Uterus (tissue), 3 donors: ENCODE measurements at regions not wholly inside any gene's neighbourhood (a gene's known extent, or its start where the extent isn't known, plus 50 kb on each side); places are given as distances from the start of the nearest gene placed in this dataset.

Source experiments
- DNase-seq, 2 donors: peaks; one replicate each; pipeline ENCODE4 v3.0.0-alpha.2; 2019 to 2020
- H3K27ac ChIP-seq, 2 donors: fragments of 200-600 bp; sonication (generic); 1 replicate in 1 of 2; 2 replicates in 1 of 2; pipeline ENCODE4 v1.5.1; 2016 to 2018
- H3K27me3 ChIP-seq, 2 donors: fragments of 200-600 bp; sonication (generic); one replicate each; pipeline ENCODE4 v1.5.1; 2018 to 2019; ENCODE audit warnings: control low read depth in 1 of 2
- H3K36me3 ChIP-seq, 2 donors: fragments of 200-600 bp; sonication (generic); one replicate each; pipeline ENCODE4 v1.5.1; 2019; ENCODE audit warnings: control low read depth in 1 of 2
- H3K4me1 ChIP-seq, 2 donors: fragments of 200-600 bp; sonication (generic); one replicate each; pipeline ENCODE4 v1.5.1; 2018 to 2019; ENCODE audit warnings: control low read depth in 1 of 2
- H3K4me3 ChIP-seq, 2 donors: fragments of 200-600 bp; sonication (generic); 1 replicate in 1 of 2; 2 replicates in 1 of 2; pipeline ENCODE4 v1.5.1; 2018 to 2019; ENCODE audit warnings: mild to moderate bottlenecking in 1 of 2
- H3K9me3 ChIP-seq, 2 donors: fragments of 200-600 bp; sonication (generic); one replicate each; pipeline ENCODE4 v1.5.1; 2019; ENCODE audit warnings: control low read depth in 1 of 2
- POLR2A ChIP-seq, 2 donors: fragments of 450-650 bp; IDR thresholded peaks; one replicate each; pipeline ENCODE4 v1.6.1; 2016; ENCODE audit warnings: antibody characterized with exemption in 2 of 2, mild to moderate bottlenecking in 1 of 2, moderate library complexity in 1 of 2
- intact Hi-C: fragments of 100-400 bp; cut with DNase I; formaldehyde crosslinking; loops from one replicate; pipeline ENCODE4 v1.15.1; 2023; ENCODE audit warnings: low total_unique reads
- TF ChIP-seq, protein P1 (sequence below), 4 experiments: fragments of 200-600 bp in 2 of 4; fragments of 450-650 bp in 2 of 4; sonication (generic) in 2 of 4; IDR thresholded peaks; one replicate each; pipeline ENCODE4 v1.5.1; 2016 to 2019; ENCODE audit warnings: antibody characterized with exemption in 4 of 4, mild to moderate bottlenecking in 2 of 4, moderate library complexity in 1 of 4
- donor health status: DM: yes; HTN: yes; CAD: no.

DNA sequence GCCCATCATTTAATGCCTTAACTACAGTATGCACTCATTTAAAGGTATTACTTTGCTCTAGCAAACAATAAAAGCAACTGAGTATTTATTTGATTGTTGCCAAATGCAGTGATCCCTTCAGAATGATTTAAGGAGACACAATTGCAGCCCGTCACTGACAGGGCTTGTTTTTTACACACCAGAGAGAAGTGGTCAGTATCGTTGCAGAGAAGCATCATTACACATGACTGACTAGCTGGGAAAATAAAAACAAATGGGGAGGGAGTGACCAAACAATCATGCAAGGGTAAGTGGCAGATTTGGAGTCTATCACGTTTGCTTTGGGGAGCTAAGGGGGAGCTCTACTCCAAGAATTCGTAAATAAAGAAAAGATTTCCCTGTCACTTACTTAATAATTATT is 1685.3 kb upstream of the TENM3 start:
- H3K27me3 ChIP-seq = no peaks in the 10 kb centered on the region
- no peak for DNase-seq
- H3K36me3 ChIP-seq = no peaks in the 10 kb centered on the region
- intact Hi-C loops = no loop called here
- H3K4me1 ChIP-seq = no peaks in the 10 kb centered on the region
- H3K27ac ChIP-seq = no peak overlapping the region
- no peaks in the 10 kb centered on the region for H3K9me3 ChIP-seq
- TF ChIP-seq POLR2A (IDR thresholded peaks at IDR 0.05) = no peak
- TF ChIP-seq, protein P1, sequence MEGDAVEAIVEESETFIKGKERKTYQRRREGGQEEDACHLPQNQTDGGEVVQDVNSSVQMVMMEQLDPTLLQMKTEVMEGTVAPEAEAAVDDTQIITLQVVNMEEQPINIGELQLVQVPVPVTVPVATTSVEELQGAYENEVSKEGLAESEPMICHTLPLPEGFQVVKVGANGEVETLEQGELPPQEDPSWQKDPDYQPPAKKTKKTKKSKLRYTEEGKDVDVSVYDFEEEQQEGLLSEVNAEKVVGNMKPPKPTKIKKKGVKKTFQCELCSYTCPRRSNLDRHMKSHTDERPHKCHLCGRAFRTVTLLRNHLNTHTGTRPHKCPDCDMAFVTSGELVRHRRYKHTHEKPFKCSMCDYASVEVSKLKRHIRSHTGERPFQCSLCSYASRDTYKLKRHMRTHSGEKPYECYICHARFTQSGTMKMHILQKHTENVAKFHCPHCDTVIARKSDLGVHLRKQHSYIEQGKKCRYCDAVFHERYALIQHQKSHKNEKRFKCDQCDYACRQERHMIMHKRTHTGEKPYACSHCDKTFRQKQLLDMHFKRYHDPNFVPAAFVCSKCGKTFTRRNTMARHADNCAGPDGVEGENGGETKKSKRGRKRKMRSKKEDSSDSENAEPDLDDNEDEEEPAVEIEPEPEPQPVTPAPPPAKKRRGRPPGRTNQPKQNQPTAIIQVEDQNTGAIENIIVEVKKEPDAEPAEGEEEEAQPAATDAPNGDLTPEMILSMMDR (IDR thresholded peaks at IDR 0.05) = no peak
- no peak overlapping the region for H3K4me3 ChIP-seq

DNA sequence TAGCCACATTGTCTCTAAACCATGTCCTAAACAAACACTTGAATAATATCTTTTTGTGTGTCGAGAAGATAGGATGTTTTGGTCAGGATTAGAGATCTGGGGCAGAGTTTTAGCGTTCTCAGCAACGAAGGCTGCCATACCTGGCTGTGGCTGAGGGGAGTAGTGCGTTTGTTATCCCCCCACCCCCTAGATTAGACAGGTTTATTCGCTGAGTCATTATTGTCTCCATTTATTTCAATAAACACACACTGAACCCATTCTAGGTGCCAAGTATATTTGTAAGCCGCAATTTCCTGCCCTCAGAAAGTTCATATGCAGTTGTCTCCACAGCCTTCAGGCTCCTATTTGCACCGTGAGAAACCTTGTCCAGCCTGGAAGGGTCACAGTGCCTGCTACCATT is 1684.8 kb upstream of the TENM3 start:
- no peaks in the 10 kb centered on the region for H3K9me3 ChIP-seq
- no peak overlapping the region for H3K4me3 ChIP-seq
- no peaks in the 10 kb centered on the region for H3K36me3 ChIP-seq
- intact Hi-C loops = no loop called here
- H3K27me3 ChIP-seq = no peaks in the 10 kb centered on the region
- H3K27ac ChIP-seq = no peak overlapping the region
- no peak for DNase-seq
- TF ChIP-seq POLR2A (IDR thresholded peaks at IDR 0.05) = no peak
- TF ChIP-seq, protein P1 (IDR thresholded peaks at IDR 0.05) = no peak
- H3K4me1 ChIP-seq = no peaks in the 10 kb centered on the region

DNA sequence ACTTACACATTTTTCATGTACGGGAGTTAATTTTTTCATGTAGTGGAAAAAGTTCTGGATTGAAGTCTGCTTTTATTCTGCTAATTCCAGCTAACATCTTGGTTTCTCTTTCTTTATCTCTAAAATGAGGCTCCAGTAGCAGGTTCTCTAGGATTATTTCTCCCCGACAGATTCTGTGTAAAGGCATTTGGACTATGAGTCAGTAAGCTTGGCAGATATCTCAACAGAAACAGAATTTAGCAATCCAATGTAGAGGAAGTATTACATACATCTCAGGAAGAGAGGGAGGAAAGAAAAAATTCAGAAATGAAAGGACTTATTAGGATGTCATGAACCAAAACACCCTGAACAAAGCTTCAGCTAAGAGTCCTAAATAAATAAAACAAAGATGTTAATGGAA is 1682.3 kb upstream of the TENM3 start:
- TF ChIP-seq, protein P1 (IDR thresholded peaks at IDR 0.05) = no peak
- no peak for TF ChIP-seq POLR2A (IDR thresholded peaks at IDR 0.05)
- intact Hi-C loops = no loop called here
- H3K4me1 ChIP-seq = no peaks in the 10 kb centered on the region

DNA sequence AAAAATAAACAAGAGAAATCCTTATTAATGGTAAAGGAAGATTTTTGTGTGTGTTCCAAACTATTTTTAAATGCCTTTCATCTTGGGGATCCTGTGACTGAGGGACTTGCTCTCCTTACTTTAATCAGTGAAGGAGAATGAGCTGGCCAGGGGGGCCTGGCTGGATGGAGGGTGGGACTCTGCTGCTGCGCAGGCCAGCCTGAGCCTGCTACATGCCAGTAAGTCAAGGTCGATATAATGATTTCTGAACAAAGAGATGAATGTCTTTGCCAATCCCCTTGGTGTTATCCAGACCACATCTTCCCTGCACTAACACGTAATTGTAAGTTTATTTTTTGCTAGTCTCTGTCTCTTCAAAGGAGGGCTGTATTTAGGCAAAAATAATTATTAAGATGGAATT is 1679.2 kb upstream of the TENM3 start:
- DNase-seq = no peak

More for the DNA sequence above, 1682.3 kb upstream of the TENM3 start:
- Histone ChIP-seq H3K9me3 (no peaks in the 10 kb centered on the region), H3K4me3 (no peak overlapping the region), H3K27ac (no peak overlapping the region), H3K27me3 (no peaks in the 10 kb centered on the region), H3K36me3 (no peaks in the 10 kb centered on the region)
- no peak for DNase-seq

DNA sequence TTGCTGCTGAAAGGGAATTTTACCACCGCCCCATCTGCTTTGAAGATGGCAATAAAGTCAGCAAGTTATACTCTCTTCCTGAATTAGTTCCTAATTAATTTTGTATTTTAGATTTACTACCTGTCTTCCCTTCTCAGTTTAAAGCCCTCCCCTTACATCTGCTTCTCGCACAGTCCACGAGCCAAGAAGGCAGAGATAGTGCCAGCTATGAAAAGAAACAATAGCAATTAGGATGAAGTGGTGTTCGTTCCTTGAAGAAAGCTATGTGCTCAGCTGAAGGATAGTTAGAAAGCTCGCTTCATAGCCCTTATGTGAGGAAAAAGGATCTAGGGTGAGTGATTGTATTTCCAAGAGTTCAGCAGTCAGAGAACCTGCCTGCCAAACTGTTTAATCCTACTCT is 1678.8 kb upstream of the TENM3 start:
- H3K27ac ChIP-seq = no peak overlapping the region
- intact Hi-C loops = no loop called here
- no peak overlapping the region for H3K4me3 ChIP-seq

More for the DNA sequence above, 1679.2 kb upstream of the TENM3 start:
- Histone ChIP-seq H3K27me3 (no peaks in the 10 kb centered on the region), H3K4me1 (no peaks in the 10 kb centered on the region), H3K4me3 (no peak overlapping the region), H3K9me3 (no peaks in the 10 kb centered on the region), H3K27ac (no peak overlapping the region), H3K36me3 (no peaks in the 10 kb centered on the region)
- intact Hi-C loops = no loop called here
- TF ChIP-seq POLR2A (IDR thresholded peaks at IDR 0.05) = no peak
- TF ChIP-seq, protein P1 (IDR thresholded peaks at IDR 0.05) = no peak

More for the DNA sequence above, 1678.8 kb upstream of the TENM3 start:
- TF ChIP-seq, protein P1 (IDR thresholded peaks at IDR 0.05) = no peak
- TF ChIP-seq POLR2A (IDR thresholded peaks at IDR 0.05) = no peak
- Histone ChIP-seq H3K27me3 (no peaks in the 10 kb centered on the region), H3K4me1 (no peaks in the 10 kb centered on the region), H3K36me3 (no peaks in the 10 kb centered on the region), H3K9me3 (no peaks in the 10 kb centered on the region)
- DNase-seq = no peak
